ENCODE measurements at regions not wholly inside any gene's neighbourhood (a gene's known extent, or its start where the extent isn't known, plus 50 kb on each side); places are given as distances from the start of the nearest gene placed in this dataset.

DNA sequence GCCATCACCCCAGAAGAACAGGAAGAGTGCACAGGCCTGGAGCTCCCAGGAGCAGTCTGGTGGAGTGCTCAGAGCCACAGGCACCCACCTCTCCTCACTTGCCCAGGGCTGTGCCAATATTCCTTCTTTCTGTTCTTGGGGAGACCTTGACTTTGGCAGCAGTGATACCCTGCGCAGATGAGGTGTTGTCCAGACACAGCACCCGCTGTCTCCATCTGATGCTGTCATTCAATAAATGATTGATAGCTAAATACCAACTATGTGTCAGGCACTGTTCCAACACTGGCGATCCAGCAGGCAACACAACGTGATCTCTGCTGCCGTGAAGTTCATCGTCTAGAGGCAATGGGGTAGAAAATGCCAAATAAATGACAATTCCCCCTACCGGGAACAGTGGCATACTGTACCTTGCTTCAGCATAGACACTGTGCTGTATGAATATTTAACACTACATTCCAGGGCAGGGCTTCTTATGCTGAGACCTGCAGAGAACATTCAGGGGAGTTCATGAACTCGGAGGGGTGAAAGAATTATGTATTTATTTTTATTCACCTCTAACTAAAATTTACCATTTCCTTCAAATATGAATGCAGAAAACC, 320.5 kb upstream of the NCKAP5 start:
- TF ChIP-seq POLR2A (IDR thresholded peaks at IDR 0.05) (no peak), POLR2AphosphoS5 (IDR thresholded peaks at IDR 0.05) (no peak), EP300 (IDR thresholded peaks at IDR 0.05; ENCODE audit: low read depth) (no peak)
- TF ChIP-seq, protein P1, sequence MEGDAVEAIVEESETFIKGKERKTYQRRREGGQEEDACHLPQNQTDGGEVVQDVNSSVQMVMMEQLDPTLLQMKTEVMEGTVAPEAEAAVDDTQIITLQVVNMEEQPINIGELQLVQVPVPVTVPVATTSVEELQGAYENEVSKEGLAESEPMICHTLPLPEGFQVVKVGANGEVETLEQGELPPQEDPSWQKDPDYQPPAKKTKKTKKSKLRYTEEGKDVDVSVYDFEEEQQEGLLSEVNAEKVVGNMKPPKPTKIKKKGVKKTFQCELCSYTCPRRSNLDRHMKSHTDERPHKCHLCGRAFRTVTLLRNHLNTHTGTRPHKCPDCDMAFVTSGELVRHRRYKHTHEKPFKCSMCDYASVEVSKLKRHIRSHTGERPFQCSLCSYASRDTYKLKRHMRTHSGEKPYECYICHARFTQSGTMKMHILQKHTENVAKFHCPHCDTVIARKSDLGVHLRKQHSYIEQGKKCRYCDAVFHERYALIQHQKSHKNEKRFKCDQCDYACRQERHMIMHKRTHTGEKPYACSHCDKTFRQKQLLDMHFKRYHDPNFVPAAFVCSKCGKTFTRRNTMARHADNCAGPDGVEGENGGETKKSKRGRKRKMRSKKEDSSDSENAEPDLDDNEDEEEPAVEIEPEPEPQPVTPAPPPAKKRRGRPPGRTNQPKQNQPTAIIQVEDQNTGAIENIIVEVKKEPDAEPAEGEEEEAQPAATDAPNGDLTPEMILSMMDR (IDR thresholded peaks at IDR 0.05) = no peak
